ENCODE measurements at regions not wholly inside any gene's neighbourhood (a gene's known extent, or its start where the extent isn't known, plus 50 kb on each side); places are given as distances from the start of the nearest gene placed in this dataset.
"Not testable (repeated sequence)": the region's sequence is repeated elsewhere in the genome, so short reads cannot be mapped to it uniquely, and the experiment has no call there.

DNA sequence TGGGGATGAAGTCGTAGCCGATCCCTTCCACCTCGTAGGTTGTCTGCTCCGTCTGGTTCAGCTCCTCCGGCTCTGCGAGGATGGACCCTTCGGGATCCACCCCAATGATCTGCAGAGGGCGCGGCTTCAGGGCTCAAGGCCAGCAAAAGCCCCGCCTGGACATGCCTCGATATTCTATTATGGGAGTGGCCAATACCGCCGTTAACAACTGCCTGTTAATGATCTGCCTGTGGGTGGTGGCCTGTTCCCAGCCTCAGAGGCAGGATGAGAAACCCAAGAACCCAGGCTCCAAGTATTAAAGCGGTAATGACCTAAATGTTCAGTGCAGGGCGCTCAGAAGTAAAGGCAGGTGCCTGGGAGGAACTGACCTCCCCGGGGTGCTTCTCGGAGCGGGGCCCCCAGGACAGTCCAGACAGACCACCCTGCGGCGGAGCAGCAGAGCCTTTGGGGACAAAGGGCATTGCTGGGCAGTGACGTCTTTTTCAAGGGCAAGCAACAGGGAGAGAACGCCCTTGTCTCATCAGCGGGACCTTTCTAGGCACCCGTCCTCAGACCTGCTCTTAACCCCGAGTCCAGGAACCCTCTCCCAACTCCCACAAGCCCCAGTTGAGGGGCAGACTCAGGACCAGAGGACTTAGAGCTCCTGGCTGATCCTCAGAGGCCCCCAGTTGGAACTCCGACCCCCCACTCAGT is 4066.6 kb upstream of the TPTE start:
- H3K4me1 ChIP-seq (ENCODE audit: insufficient read depth); in situ Hi-C loops (cut with MboI): not testable (repeated sequence)
- WGBS, 2 experiments (ENCODE audit: low coverage in 1 of 2, low lambda C conversion rate in 2 of 2, missing lambda C conversion rate in 2 of 2), result no CpG with 5 or more reads among the region's 26 CpGs

DNA sequence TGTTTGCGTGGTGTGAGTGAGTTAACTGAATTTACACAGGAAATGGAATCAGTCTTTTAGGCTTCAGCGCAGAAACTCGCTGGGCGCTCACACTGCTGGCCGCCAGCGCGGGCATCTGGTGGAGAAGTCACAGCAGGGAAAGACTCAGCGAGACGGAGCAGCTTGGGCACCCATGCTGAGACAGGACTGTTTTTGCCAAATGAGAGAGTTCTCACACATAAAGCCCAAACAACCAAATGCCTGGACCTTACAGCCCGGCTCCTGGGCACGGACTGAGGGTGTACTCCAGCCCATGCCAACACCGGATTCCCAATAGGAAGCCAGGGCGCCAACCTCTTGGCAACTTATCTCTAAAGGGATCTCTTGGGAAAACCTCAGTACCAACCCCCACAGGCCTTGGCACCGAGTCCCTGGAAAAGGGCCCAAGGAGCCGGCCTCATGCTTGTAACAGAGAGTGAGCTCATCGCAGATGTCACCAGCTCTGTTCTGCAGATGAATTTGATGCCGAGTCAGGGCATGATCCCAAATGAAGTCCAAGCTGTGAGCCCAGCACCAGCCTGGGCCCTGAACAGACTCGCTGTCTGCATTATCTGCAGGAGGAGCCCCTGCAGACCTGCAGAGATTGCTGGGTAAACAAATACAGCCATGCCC is 4065.2 kb upstream of the TPTE start:
- no CpG with 5 or more reads among the region's 18 CpGs for WGBS, 2 experiments (ENCODE audit: low coverage in 1 of 2, low lambda C conversion rate in 2 of 2, missing lambda C conversion rate in 2 of 2)
- H3K27me3 ChIP-seq (replicated peaks; ENCODE audit: insufficient read depth); H3K36me3 ChIP-seq (ENCODE audit: low read depth); H3K9me3 ChIP-seq (ENCODE audit: low read depth); H3K4me2 ChIP-seq (ENCODE audit: unreplicated experiment); H3K9me2 ChIP-seq (ENCODE audit: insufficient read depth); H4K20me1 ChIP-seq (ENCODE audit: insufficient read depth); in situ Hi-C loops (cut with MboI); H3K9ac ChIP-seq; H3K79me2 ChIP-seq (ENCODE audit: insufficient read depth); H3K27ac ChIP-seq; H3K4me1 ChIP-seq (ENCODE audit: insufficient read depth); H3F3A ChIP-seq (ENCODE audit: insufficient read depth); H3K4me3 ChIP-seq; DNase-seq; H2AFZ ChIP-seq: not testable (repeated sequence)

More for the DNA sequence above, 4066.6 kb upstream of the TPTE start:
- not testable (repeated sequence) for H3K36me3 ChIP-seq (ENCODE audit: low read depth); H3K79me2 ChIP-seq (ENCODE audit: insufficient read depth); H3F3A ChIP-seq (ENCODE audit: insufficient read depth); H3K4me3 ChIP-seq; H3K27me3 ChIP-seq (replicated peaks; ENCODE audit: insufficient read depth); H3K9me2 ChIP-seq (ENCODE audit: insufficient read depth); H3K4me2 ChIP-seq (ENCODE audit: unreplicated experiment); H3K9ac ChIP-seq; H4K20me1 ChIP-seq (ENCODE audit: insufficient read depth); H3K9me3 ChIP-seq (ENCODE audit: low read depth); H3K27ac ChIP-seq; H2AFZ ChIP-seq; DNase-seq

DNA sequence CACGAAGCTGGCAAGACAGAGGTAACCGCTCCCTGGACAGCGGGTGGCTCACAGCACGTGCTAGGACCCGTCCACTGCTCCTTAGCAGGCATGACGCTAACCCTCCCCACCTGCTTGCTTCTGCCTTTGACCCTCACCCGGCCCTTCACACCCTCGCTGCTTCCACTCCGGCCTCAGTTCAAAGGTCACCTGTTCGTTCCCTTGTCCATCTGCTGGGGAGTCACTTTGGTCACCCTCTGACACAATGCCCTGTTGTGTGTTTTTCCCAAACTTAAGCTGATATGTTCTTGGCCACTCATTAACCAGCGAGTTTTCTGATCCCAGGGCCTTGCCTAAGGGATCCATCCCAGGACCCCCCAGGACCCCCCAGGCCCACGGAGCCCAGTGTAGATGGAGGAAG is 4061.6 kb upstream of the TPTE start:
- H3K79me2 ChIP-seq (ENCODE audit: insufficient read depth); H3K9me3 ChIP-seq (ENCODE audit: low read depth); H3K27me3 ChIP-seq (replicated peaks; ENCODE audit: insufficient read depth); H2AFZ ChIP-seq; H3K4me3 ChIP-seq; H3K36me3 ChIP-seq (ENCODE audit: low read depth); H3K9me2 ChIP-seq (ENCODE audit: insufficient read depth); in situ Hi-C loops (cut with MboI); H3F3A ChIP-seq (ENCODE audit: insufficient read depth); H3K4me2 ChIP-seq (ENCODE audit: unreplicated experiment); H4K20me1 ChIP-seq (ENCODE audit: insufficient read depth); H3K27ac ChIP-seq; DNase-seq; H3K4me1 ChIP-seq (ENCODE audit: insufficient read depth); H3K9ac ChIP-seq: not testable (repeated sequence)
- no CpG with 5 or more reads among the region's 12 CpGs for WGBS, 2 experiments (ENCODE audit: low coverage in 1 of 2, low lambda C conversion rate in 2 of 2, missing lambda C conversion rate in 2 of 2)

DNA sequence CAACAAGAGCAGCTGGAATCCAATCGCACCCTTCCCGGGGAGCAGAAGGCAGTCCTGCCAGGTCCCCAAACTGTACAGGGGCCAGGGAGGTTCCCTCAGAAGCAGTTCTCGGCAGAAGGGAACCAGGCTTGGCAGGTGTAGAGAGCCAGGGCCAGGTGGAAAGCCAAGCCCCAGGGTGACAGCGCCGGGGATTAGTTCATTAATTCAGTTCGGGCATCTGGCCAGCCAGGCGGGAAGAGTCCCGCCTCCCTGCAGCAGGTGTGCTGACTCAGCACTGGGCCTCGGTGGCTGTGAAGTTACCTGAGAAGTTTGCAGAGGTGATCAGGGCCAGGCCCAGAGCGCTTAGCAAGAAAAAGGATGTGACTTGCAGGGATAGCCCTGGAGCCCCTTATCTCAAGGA is 4060.0 kb upstream of the TPTE start:
- H4K20me1 ChIP-seq (ENCODE audit: insufficient read depth); H3K9ac ChIP-seq; in situ Hi-C loops (cut with MboI); H3K9me2 ChIP-seq (ENCODE audit: insufficient read depth); H3F3A ChIP-seq (ENCODE audit: insufficient read depth); H3K4me1 ChIP-seq (ENCODE audit: insufficient read depth); DNase-seq; H3K79me2 ChIP-seq (ENCODE audit: insufficient read depth); H3K4me3 ChIP-seq; H3K27me3 ChIP-seq (replicated peaks; ENCODE audit: insufficient read depth); H3K9me3 ChIP-seq (ENCODE audit: low read depth); H3K27ac ChIP-seq; H3K36me3 ChIP-seq (ENCODE audit: low read depth); H2AFZ ChIP-seq; H3K4me2 ChIP-seq (ENCODE audit: unreplicated experiment): not testable (repeated sequence)
- WGBS, 2 experiments (ENCODE audit: low coverage in 1 of 2, low lambda C conversion rate in 2 of 2, missing lambda C conversion rate in 2 of 2), result no CpG with 5 or more reads among the region's 10 CpGs

DNA sequence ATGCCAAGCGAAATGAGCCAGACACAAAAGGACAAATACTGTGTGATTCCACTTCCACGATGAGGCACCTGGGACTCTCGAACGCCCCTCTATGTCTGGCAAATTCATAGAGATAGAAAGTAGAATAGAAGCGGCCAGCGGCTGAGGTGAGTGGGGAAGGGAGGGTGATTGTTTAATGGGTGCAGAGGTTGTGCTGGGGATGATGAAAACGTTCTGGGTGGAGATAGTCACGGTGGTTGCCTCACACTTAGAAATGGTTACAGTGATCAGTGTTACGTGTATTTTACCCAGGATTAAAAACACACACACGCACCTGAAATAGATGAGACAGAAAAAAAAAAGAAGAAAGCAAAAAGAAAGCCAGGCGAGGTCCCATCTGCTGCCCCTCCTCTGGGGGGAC is 4057.0 kb upstream of the TPTE start:
- in situ Hi-C loops (cut with MboI); H3K4me1 ChIP-seq (ENCODE audit: insufficient read depth); H3F3A ChIP-seq (ENCODE audit: insufficient read depth); H3K36me3 ChIP-seq (ENCODE audit: low read depth); H3K4me2 ChIP-seq (ENCODE audit: unreplicated experiment); H3K27me3 ChIP-seq (replicated peaks; ENCODE audit: insufficient read depth); DNase-seq; H4K20me1 ChIP-seq (ENCODE audit: insufficient read depth); H3K27ac ChIP-seq; H3K9me2 ChIP-seq (ENCODE audit: insufficient read depth); H3K79me2 ChIP-seq (ENCODE audit: insufficient read depth); H3K4me3 ChIP-seq; H2AFZ ChIP-seq; H3K9me3 ChIP-seq (ENCODE audit: low read depth); H3K9ac ChIP-seq: not testable (repeated sequence)
- WGBS, 2 experiments (ENCODE audit: low coverage in 1 of 2, low lambda C conversion rate in 2 of 2, missing lambda C conversion rate in 2 of 2), result no CpG with 5 or more reads among the region's 11 CpGs

DNA sequence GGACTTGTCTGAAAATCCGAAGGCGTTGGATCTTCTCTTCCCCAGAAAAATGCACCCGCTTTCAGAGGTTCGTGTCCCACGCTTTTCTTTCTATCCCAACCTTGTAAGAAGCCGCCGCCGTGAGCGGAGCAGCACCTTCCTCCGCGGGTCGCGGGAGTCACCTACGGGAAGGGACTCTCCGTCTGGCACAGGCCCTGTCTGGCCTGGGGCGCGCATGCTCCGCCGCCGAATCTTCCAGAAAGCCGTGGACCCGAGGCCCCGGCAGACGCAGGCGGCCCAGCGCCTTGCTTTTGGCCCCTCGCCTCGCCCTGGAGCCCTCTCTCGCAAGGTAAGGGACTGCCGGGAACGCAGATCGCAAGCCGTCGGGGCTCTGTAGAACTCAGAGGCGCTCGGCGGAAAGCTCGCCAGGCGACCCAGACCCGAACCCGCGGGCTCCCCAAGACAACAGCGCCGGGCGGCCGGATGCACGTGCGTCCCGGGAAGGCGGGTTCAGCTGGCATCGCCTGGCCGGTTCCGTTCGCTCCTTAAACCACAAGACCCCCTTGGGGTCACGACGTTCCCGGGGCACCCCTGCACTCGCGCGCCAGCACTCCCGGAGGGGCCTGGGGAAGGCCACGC is 4055.2 kb upstream of the TPTE start:
- in situ Hi-C loops (cut with MboI); H3K9me2 ChIP-seq (ENCODE audit: insufficient read depth); H3K27ac ChIP-seq; H2AFZ ChIP-seq; H4K20me1 ChIP-seq (ENCODE audit: insufficient read depth); H3K4me3 ChIP-seq; H3K9me3 ChIP-seq (ENCODE audit: low read depth); H3F3A ChIP-seq (ENCODE audit: insufficient read depth); H3K9ac ChIP-seq; H3K4me1 ChIP-seq (ENCODE audit: insufficient read depth); H3K27me3 ChIP-seq (replicated peaks; ENCODE audit: insufficient read depth); DNase-seq; H3K36me3 ChIP-seq (ENCODE audit: low read depth); H3K79me2 ChIP-seq (ENCODE audit: insufficient read depth); H3K4me2 ChIP-seq (ENCODE audit: unreplicated experiment): not testable (repeated sequence)
- WGBS, 2 experiments (ENCODE audit: low coverage in 1 of 2, low lambda C conversion rate in 2 of 2, missing lambda C conversion rate in 2 of 2), result no CpG with 5 or more reads among the region's 62 CpGs

DNA sequence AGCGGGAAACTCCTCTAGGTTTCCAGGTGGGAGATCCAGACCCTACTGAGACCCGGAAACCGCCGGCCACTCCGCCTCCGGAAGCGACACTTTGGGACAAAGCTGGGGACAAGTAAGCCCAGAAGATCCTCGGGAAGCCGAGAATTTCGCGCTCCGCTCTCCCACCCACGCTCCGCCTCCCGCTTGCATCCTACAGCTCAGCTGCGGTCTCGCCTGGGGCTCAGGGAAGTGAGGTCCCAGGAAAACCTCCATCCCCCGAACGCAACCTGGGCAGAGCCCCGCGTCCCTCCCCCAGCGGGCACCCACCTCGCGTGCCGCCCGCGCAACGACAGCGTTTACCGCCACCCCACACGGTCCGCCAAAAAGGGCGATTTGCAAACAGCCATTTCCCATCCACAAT is 4054.7 kb upstream of the TPTE start:
- in situ Hi-C loops (cut with MboI); H3K4me1 ChIP-seq (ENCODE audit: insufficient read depth); H3K9ac ChIP-seq; DNase-seq; H3K27ac ChIP-seq; H3K9me2 ChIP-seq (ENCODE audit: insufficient read depth); H3K9me3 ChIP-seq (ENCODE audit: low read depth); H4K20me1 ChIP-seq (ENCODE audit: insufficient read depth); H3K4me2 ChIP-seq (ENCODE audit: unreplicated experiment); H3K4me3 ChIP-seq; H3K27me3 ChIP-seq (replicated peaks; ENCODE audit: insufficient read depth); H3K36me3 ChIP-seq (ENCODE audit: low read depth); H3K79me2 ChIP-seq (ENCODE audit: insufficient read depth); H2AFZ ChIP-seq; H3F3A ChIP-seq (ENCODE audit: insufficient read depth): not testable (repeated sequence)
- no CpG with 5 or more reads among the region's 33 CpGs for WGBS, 2 experiments (ENCODE audit: low coverage in 1 of 2, low lambda C conversion rate in 2 of 2, missing lambda C conversion rate in 2 of 2)
